ENCODE measurements at regions not wholly inside any gene's neighbourhood (a gene's known extent, or its start where the extent isn't known, plus 50 kb on each side); places are given as distances from the start of the nearest gene placed in this dataset.

DNA sequence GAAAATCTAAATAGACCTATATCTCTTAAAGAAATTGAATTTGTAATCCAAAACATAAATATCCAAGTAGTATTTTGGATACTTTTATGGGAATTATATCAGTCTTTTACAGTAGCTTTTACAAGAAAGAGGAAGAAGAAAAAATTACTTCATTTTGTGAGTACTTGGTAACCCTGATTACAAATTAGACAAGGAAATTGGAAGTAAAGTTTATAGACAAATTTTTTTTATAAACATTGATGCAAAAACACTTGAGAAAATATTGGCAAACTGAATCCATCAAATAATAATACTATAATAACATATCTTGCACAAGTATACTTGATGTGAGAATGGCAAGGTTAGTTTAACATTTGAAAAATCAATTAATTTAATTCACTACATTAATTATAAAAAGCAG is 954.1 kb upstream of the MIR17HG start:
- TF ChIP-seq, protein P1, sequence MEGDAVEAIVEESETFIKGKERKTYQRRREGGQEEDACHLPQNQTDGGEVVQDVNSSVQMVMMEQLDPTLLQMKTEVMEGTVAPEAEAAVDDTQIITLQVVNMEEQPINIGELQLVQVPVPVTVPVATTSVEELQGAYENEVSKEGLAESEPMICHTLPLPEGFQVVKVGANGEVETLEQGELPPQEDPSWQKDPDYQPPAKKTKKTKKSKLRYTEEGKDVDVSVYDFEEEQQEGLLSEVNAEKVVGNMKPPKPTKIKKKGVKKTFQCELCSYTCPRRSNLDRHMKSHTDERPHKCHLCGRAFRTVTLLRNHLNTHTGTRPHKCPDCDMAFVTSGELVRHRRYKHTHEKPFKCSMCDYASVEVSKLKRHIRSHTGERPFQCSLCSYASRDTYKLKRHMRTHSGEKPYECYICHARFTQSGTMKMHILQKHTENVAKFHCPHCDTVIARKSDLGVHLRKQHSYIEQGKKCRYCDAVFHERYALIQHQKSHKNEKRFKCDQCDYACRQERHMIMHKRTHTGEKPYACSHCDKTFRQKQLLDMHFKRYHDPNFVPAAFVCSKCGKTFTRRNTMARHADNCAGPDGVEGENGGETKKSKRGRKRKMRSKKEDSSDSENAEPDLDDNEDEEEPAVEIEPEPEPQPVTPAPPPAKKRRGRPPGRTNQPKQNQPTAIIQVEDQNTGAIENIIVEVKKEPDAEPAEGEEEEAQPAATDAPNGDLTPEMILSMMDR (conservative IDR thresholded peaks at IDR 0.05; ENCODE audit: low read depth in 2 of 2), result no peak
- TF ChIP-seq ZNF331 (CRISPR knock-in tag; IDR thresholded peaks at IDR 0.05; ENCODE audit: low read depth), result no peak
- TF ChIP-seq STAT1 (IDR thresholded peaks at IDR 0.05; ENCODE audit: unreplicated experiment), result no peak

All from GM23338 (cell line).